SU-DHL-6 (cell line): ENCODE measurements at regions not wholly inside any gene's neighbourhood (a gene's known extent, or its start where the extent isn't known, plus 50 kb on each side); places are given as distances from the start of the nearest gene placed in this dataset.

Source experiments
- H2AFZ ChIP-seq: fragments of 200-600 bp; sonication (generic); 2 replicates; pipeline ENCODE4 v1.6.1; 2014; ENCODE audit warnings: low read depth, mild to moderate bottlenecking, moderate library complexity, mixed read lengths, antibody characterized with exemption, low read length; ENCODE audit not compliant: severe bottlenecking
- H3F3A ChIP-seq: fragments of 200-600 bp; shearing (Covaris generic); 2 replicates; pipeline ENCODE4 v1.6.0; 2016; ENCODE audit warnings: antibody characterized with exemption, mild to moderate bottlenecking; ENCODE audit not compliant: insufficient read depth
- H3K27ac ChIP-seq: fragments of 200-600 bp; sonication (generic); 2 replicates; pipeline ENCODE4 v1.5.1; 2016; ENCODE audit warnings: low read depth, mild to moderate bottlenecking, low read length, moderate library complexity, mixed read lengths
- H3K27me3 ChIP-seq: fragments of 200-600 bp; sonication (generic), shearing (Covaris generic); 2 replicates; pipeline ENCODE4 v1.6.0; 2014; ENCODE audit warnings: mild to moderate bottlenecking, low read length
- H3K36me3 ChIP-seq: fragments of 200-600 bp; sonication (generic); 2 replicates; pipeline ENCODE4 v1.6.1; 2014; ENCODE audit warnings: mild to moderate bottlenecking, low read length, mixed read lengths
- H3K4me2 ChIP-seq: fragments of 300-600, 200-600 bp; shearing (Covaris generic), sonication (generic); 2 replicates; pipeline ENCODE4 v1.6.0; 2014; ENCODE audit warnings: low read length, low read depth, mild to moderate bottlenecking; ENCODE audit not compliant: poor library complexity, severe bottlenecking
- H3K4me3 ChIP-seq: fragments of 200-600 bp; sonication (generic); 2 replicates; pipeline ENCODE4 v1.5.1; 2014; ENCODE audit warnings: antibody characterized with exemption, low read length, mild to moderate bottlenecking, mixed read lengths; ENCODE audit not compliant: insufficient read depth, poor library complexity, severe bottlenecking
- H3K79me2 ChIP-seq: fragments of 200-600 bp; sonication (generic); 2 replicates; pipeline ENCODE4 v1.6.1; 2014; ENCODE audit warnings: mild to moderate bottlenecking, low read length, moderate library complexity; ENCODE audit not compliant: insufficient read depth
- H3K9ac ChIP-seq: fragments of 200-600 bp; sonication (generic); 2 replicates; pipeline ENCODE4 v1.7.0; 2014; ENCODE audit warnings: mild to moderate bottlenecking, low read length
- H3K9me2 ChIP-seq: fragments of 200-600 bp; sonication (generic); replicated peaks from 2 replicates; pipeline ENCODE4 v1.6.1; 2014; ENCODE audit warnings: low read length; ENCODE audit not compliant: insufficient read depth
- H3K9me3 ChIP-seq: fragments of 200-600 bp; sonication (generic); 2 replicates; pipeline ENCODE4 v1.6.1; 2014; ENCODE audit warnings: low read length, mixed read lengths; ENCODE audit not compliant: insufficient read depth
- H4K20me1 ChIP-seq: fragments of 200-600 bp; sonication (generic); 2 replicates; pipeline ENCODE4 v1.6.1; 2014; ENCODE audit warnings: low read depth, mild to moderate bottlenecking, antibody characterized with exemption, low read length, moderate library complexity, mixed read lengths
- EZH2phosphoT487 ChIP-seq: fragments of 200-600 bp; sonication (generic), shearing (Covaris generic); conservative IDR thresholded peaks from 2 replicates; pipeline ENCODE4 v1.6.1; 2018; ENCODE audit warnings: mild to moderate bottlenecking, antibody characterized with exemption, low read length, moderate library complexity, mixed read lengths
- TF ChIP-seq, protein P1 (sequence below): fragments of 200-600 bp; sonication (generic); IDR thresholded peaks from one replicate; pipeline ENCODE4 v1.5.1; 2017; ENCODE audit warnings: antibody characterized with exemption, mild to moderate bottlenecking, low read length, moderate library complexity; ENCODE audit not compliant: insufficient read depth, poor library complexity, severe bottlenecking

DNA sequence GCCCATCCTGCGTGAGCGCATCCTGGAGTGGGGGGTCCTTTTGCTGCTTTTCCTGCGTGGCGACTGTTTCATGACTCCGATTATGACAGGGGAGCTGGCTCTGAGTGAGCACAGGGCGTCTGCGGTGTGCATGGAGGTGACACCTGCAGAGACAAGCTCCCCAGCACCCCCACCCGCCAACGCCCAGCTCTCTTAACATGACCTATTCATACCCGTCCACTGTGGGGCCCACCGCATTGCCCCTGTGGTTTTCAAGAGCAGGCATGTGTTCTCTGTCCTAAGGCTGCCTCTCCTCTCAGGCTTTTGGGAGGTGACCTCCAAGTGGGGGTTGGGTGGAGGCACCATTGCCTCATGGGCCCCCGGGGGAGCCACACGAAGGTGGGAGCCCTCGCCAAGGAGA lies 500.7 kb downstream of the TCERG1L start:
- H3K4me3 ChIP-seq = no peak overlapping the region
- TF ChIP-seq EZH2phosphoT487 = no peak
- TF ChIP-seq, protein P1, sequence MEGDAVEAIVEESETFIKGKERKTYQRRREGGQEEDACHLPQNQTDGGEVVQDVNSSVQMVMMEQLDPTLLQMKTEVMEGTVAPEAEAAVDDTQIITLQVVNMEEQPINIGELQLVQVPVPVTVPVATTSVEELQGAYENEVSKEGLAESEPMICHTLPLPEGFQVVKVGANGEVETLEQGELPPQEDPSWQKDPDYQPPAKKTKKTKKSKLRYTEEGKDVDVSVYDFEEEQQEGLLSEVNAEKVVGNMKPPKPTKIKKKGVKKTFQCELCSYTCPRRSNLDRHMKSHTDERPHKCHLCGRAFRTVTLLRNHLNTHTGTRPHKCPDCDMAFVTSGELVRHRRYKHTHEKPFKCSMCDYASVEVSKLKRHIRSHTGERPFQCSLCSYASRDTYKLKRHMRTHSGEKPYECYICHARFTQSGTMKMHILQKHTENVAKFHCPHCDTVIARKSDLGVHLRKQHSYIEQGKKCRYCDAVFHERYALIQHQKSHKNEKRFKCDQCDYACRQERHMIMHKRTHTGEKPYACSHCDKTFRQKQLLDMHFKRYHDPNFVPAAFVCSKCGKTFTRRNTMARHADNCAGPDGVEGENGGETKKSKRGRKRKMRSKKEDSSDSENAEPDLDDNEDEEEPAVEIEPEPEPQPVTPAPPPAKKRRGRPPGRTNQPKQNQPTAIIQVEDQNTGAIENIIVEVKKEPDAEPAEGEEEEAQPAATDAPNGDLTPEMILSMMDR = no peak
- no peak overlapping the region for H3K27ac ChIP-seq
- H2AFZ ChIP-seq = no peak overlapping the region
- no peak overlapping the region for H3K9ac ChIP-seq
- H3F3A ChIP-seq = no peaks in the 10 kb centered on the region
- H3K36me3 ChIP-seq = no peaks in the 10 kb centered on the region
- H3K27me3 ChIP-seq = no peaks in the 10 kb centered on the region
- H3K9me2 ChIP-seq = no peaks in the 10 kb centered on the region
- no peaks in the 10 kb centered on the region for H4K20me1 ChIP-seq
- H3K79me2 ChIP-seq = no peaks in the 10 kb centered on the region
- no peak overlapping the region for H3K4me2 ChIP-seq
- no peaks in the 10 kb centered on the region for H3K9me3 ChIP-seq

DNA sequence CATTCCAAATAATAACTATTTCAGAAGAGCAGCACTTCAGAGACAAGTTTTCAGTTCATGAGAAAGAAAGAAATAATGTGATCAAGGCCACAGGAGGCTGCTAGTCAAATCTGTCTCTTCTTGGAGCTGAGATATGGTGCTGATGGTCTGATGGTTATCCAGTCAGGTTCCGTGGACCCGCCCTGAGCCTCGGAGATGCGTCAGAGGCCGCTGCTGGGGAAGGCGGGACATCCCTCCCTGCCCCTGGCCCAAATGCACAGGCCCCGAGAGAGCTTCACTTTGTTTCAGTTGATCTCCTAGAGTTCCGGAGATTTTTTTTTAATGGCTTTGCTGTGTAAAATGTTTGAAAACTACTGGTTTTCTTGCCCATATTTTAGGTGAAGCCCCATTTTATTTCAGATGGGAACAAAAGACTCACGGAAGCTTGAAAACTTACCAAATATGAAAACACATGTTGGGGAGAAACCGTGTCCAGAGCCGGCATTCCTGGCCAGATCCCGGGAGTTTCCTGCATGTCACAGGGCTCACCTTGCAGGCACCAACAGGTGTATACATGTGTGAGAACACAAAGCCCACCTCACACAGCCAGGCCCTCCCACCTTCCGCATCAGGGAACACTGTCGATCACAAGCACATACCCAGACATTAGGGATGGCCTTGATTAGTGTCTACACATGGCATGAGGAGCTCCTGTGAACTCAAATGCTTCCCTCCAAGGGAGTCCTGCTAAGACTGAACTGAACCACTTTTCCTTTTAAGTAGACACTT lies 499.0 kb downstream of the TCERG1L start:
- H3K9me2 ChIP-seq = no peaks in the 10 kb centered on the region
- H3K4me3 ChIP-seq = no peak overlapping the region
- no peak overlapping the region for H2AFZ ChIP-seq
- H3K9me3 ChIP-seq = no peaks in the 10 kb centered on the region
- no peaks in the 10 kb centered on the region for H4K20me1 ChIP-seq
- no peaks in the 10 kb centered on the region for H3K36me3 ChIP-seq
- H3K9ac ChIP-seq = no peak overlapping the region
- no peak overlapping the region for H3K4me2 ChIP-seq
- no peak for TF ChIP-seq EZH2phosphoT487
- TF ChIP-seq, protein P1 = no peak
- H3K27me3 ChIP-seq = no peaks in the 10 kb centered on the region
- no peak overlapping the region for H3K27ac ChIP-seq
- no peaks in the 10 kb centered on the region for H3K79me2 ChIP-seq
- H3F3A ChIP-seq = no peaks in the 10 kb centered on the region

DNA sequence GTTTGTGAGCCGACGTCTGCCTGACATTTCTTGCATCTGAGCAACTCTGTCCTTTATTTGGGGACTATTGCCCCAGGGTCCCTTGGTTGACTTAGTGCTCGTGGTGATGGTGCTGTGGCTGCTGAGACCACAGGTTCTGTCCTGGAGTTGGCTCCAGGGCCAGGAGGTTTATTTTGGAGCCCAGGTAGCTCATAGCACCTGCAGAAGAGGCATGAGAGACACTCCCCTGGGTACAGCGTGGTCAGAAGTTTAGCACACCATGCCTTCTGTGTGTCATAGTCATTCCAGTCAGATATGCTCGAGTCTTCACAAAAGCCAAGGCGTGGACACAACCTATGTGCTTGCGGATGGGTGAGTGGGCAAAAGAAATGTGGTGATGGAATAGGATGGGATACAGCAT lies 496.9 kb downstream of the TCERG1L start:
- H3K9ac ChIP-seq = no peak overlapping the region
- no peak overlapping the region for H3K27ac ChIP-seq
- H3K36me3 ChIP-seq = no peaks in the 10 kb centered on the region
- H3F3A ChIP-seq = no peaks in the 10 kb centered on the region
- no peak overlapping the region for H2AFZ ChIP-seq
- H3K27me3 ChIP-seq = no peaks in the 10 kb centered on the region
- H3K9me3 ChIP-seq = no peaks in the 10 kb centered on the region
- no peak for TF ChIP-seq EZH2phosphoT487
- TF ChIP-seq, protein P1 = no peak
- H3K9me2 ChIP-seq = no peaks in the 10 kb centered on the region
- no peak overlapping the region for H3K4me3 ChIP-seq
- H4K20me1 ChIP-seq = no peaks in the 10 kb centered on the region
- H3K4me2 ChIP-seq = no peak overlapping the region
- H3K79me2 ChIP-seq = no peaks in the 10 kb centered on the region
